OCI-LY1 (cell line): ENCODE measurements at regions not wholly inside any gene's neighbourhood (a gene's known extent, or its start where the extent isn't known, plus 50 kb on each side); places are given as distances from the start of the nearest gene placed in this dataset.

ENCODE experiments used
- H2AFZ ChIP-seq: fragments of 200-600 bp; sonication (generic), shearing (Covaris generic); 2 replicates; pipeline ENCODE4 v1.6.0; 2014; ENCODE audit warnings: antibody characterized with exemption, mild to moderate bottlenecking, low read length
- H3F3A ChIP-seq: fragments of 200-600 bp; sonication (generic), shearing (Covaris generic); 2 replicates; pipeline ENCODE4 v1.6.0; 2014; ENCODE audit warnings: mild to moderate bottlenecking, antibody characterized with exemption, low read length, moderate library complexity; ENCODE audit not compliant: insufficient read depth
- H3K27ac ChIP-seq: fragments of 200-600 bp; sonication (generic); 2 replicates; pipeline ENCODE4 v1.5.1; 2014; ENCODE audit warnings: low read length, mixed run types, mild to moderate bottlenecking, low read depth; ENCODE audit not compliant: poor library complexity, severe bottlenecking
- H3K27me3 ChIP-seq: fragments of 200-600 bp; sonication (generic); 2 replicates; pipeline ENCODE4 v1.6.0; 2014; ENCODE audit warnings: antibody characterized with exemption, mild to moderate bottlenecking, low read length, moderate library complexity; ENCODE audit not compliant: insufficient read depth
- H3K36me3 ChIP-seq: fragments of 200-600 bp; sonication (generic); 2 replicates; pipeline ENCODE4 v1.6.1; 2014; ENCODE audit warnings: mild to moderate bottlenecking, antibody characterized with exemption, low read length, moderate library complexity, mixed read lengths; ENCODE audit not compliant: insufficient read depth
- H3K4me1 ChIP-seq: fragments of 200-600 bp; sonication (generic); 2 replicates; pipeline ENCODE4 v1.5.1; 2014; ENCODE audit warnings: mild to moderate bottlenecking, low read length, moderate library complexity; ENCODE audit not compliant: insufficient read depth, severe bottlenecking
- H3K4me2 ChIP-seq: fragments of 200-600 bp; sonication (generic), shearing (Covaris generic); 2 replicates; pipeline ENCODE4 v1.6.1; 2014; ENCODE audit warnings: low read length
- H3K4me3 ChIP-seq: fragments of 200-600 bp; sonication (generic); 2 replicates; pipeline ENCODE4 v1.5.1; 2014; ENCODE audit warnings: low read length, low read depth, mild to moderate bottlenecking, mixed read lengths; ENCODE audit not compliant: poor library complexity, severe bottlenecking
- H3K79me2 ChIP-seq: fragments of 200-600 bp; shearing (Covaris generic); 2 replicates; pipeline ENCODE4 v1.6.1; 2016; ENCODE audit warnings: mixed run types, low read length, mixed read lengths; ENCODE audit not compliant: insufficient read depth
- H3K9ac ChIP-seq: fragments of 200-600 bp; sonication (generic), shearing (Covaris generic); 2 replicates; pipeline ENCODE4 v1.6.1; 2014; ENCODE audit warnings: mild to moderate bottlenecking, low read length, mixed read lengths
- H3K9me2 ChIP-seq: fragments of 200-600 bp; sonication (generic), shearing (Covaris generic); 2 replicates; pipeline ENCODE4 v1.6.1; 2014; ENCODE audit warnings: low read depth, mild to moderate bottlenecking, low read length, mixed read lengths
- H3K9me3 ChIP-seq: fragments of 200-600 bp; shearing (Covaris generic); 2 replicates; pipeline ENCODE4 v1.6.1; 2014; ENCODE audit warnings: low read length, mixed read lengths
- H4K20me1 ChIP-seq: fragments of 200-600 bp; sonication (generic), shearing (Covaris generic); 2 replicates; pipeline ENCODE4 v1.6.0; 2016; ENCODE audit warnings: mild to moderate bottlenecking, low read length; ENCODE audit not compliant: insufficient read depth
- CTCF ChIP-seq: fragments of 200-600 bp; sonication (generic), shearing (Covaris generic); IDR thresholded peaks from 2 replicates; pipeline ENCODE4 v1.5.1; 2017; ENCODE audit warnings: mild to moderate bottlenecking, antibody characterized with exemption, low read length, moderate library complexity, mixed read lengths
- EZH2 ChIP-seq: fragments of 200-600 bp; sonication (generic), shearing (Covaris generic); IDR thresholded peaks from 2 replicates; pipeline ENCODE4 v1.8.0; 2017; ENCODE audit warnings: borderline replicate concordance, mixed run types, mild to moderate bottlenecking, antibody characterized with exemption, low read length, moderate library complexity, mixed read lengths

GRCh38 chr15:97747342-97747741, 213.2 kb upstream of the ARRDC4 start:
- no peaks in the 10 kb centered on the region for H3K79me2 ChIP-seq
- TF ChIP-seq CTCF (no peak), EZH2 (no peak)
- no peak overlapping the region for H3K9ac ChIP-seq
- no peaks in the 10 kb centered on the region for H3K27me3 ChIP-seq
- H3K4me2 ChIP-seq = no peak overlapping the region
- no peaks in the 10 kb centered on the region for H3K9me2 ChIP-seq
- no peaks in the 10 kb centered on the region for H3K36me3 ChIP-seq
- H2AFZ ChIP-seq = no peak overlapping the region
- no peaks in the 10 kb centered on the region for H3K9me3 ChIP-seq
- H3K27ac ChIP-seq = no peak overlapping the region
- H3K4me1 ChIP-seq = no peaks in the 10 kb centered on the region
- no peak overlapping the region for H3K4me3 ChIP-seq
- H4K20me1 ChIP-seq = no peaks in the 10 kb centered on the region
- no peaks in the 10 kb centered on the region for H3F3A ChIP-seq

GRCh38 chr15:97748576-97748975, 211.9 kb upstream of the ARRDC4 start:
- no peaks in the 10 kb centered on the region for H4K20me1 ChIP-seq
- H3K9me3 ChIP-seq = no peaks in the 10 kb centered on the region
- H3K4me3 ChIP-seq = no peak overlapping the region
- no peak overlapping the region for H2AFZ ChIP-seq
- H3K9me2 ChIP-seq = no peaks in the 10 kb centered on the region
- no peak for TF ChIP-seq CTCF
- no peak for TF ChIP-seq EZH2
- H3K36me3 ChIP-seq = no peaks in the 10 kb centered on the region
- H3K27me3 ChIP-seq = no peaks in the 10 kb centered on the region
- no peaks in the 10 kb centered on the region for H3K79me2 ChIP-seq
- no peak overlapping the region for H3K9ac ChIP-seq
- no peaks in the 10 kb centered on the region for H3F3A ChIP-seq
- H3K4me1 ChIP-seq = no peaks in the 10 kb centered on the region
- no peak overlapping the region for H3K27ac ChIP-seq
- H3K4me2 ChIP-seq = no peak overlapping the region

GRCh38 chr15:97750060-97750459, 210.4 kb upstream of the ARRDC4 start:
- TF ChIP-seq EZH2 (no peak), CTCF (no peak)
- Histone ChIP-seq H3K27me3 (no peaks in the 10 kb centered on the region), H3F3A (no peaks in the 10 kb centered on the region), H3K4me2 (no peak overlapping the region), H4K20me1 (no peaks in the 10 kb centered on the region), H3K9me3 (no peaks in the 10 kb centered on the region), H3K9me2 (no peaks in the 10 kb centered on the region), H3K27ac (no peak overlapping the region), H3K4me1 (no peaks in the 10 kb centered on the region), H3K36me3 (no peaks in the 10 kb centered on the region), H3K9ac (no peak overlapping the region), H3K4me3 (no peak overlapping the region), H3K79me2 (no peaks in the 10 kb centered on the region), H2AFZ (no peak overlapping the region)
